ENCODE measurements at regions not wholly inside any gene's neighbourhood (a gene's known extent, or its start where the extent isn't known, plus 50 kb on each side); places are given as distances from the start of the nearest gene placed in this dataset.

GRCh38 chr15:47949815-47950214 lies 171.0 kb upstream of the SLC24A5 start:
- DNase-seq (ENCODE audit: low read depth), result no peak

- no peak for DNase-seq (ENCODE audit: low read depth)
These were observed 170.3 kb upstream of the SLC24A5 start for GRCh38 chr15:47950447-47950846.

GRCh38 chr15:47951781-47952180 lies 169.0 kb upstream of the SLC24A5 start:
- no peak for DNase-seq (ENCODE audit: low read depth)

GRCh38 chr15:47954196-47954595 lies 166.6 kb upstream of the SLC24A5 start:
- no peak for DNase-seq (ENCODE audit: low read depth)

GRCh38 chr15:47955021-47955420 lies 165.8 kb upstream of the SLC24A5 start:
- DNase-seq (ENCODE audit: low read depth), result no peak

GRCh38 chr15:47959617-47960413 lies 161.0 kb upstream of the SLC24A5 start:
- no peak for DNase-seq (ENCODE audit: low read depth)

- DNase-seq (ENCODE audit: low read depth), result peak; percentile 8
These were observed 159.2 kb upstream of the SLC24A5 start for GRCh38 chr15:47961401-47962090.

GRCh38 chr15:47963265-47963664 lies 157.5 kb upstream of the SLC24A5 start:
- no peak for DNase-seq (ENCODE audit: low read depth)

- DNase-seq (ENCODE audit: low read depth), result no peak
These were observed 156.6 kb upstream of the SLC24A5 start for GRCh38 chr15:47964229-47964628.

- DNase-seq (ENCODE audit: low read depth), result no peak
These were observed 155.5 kb upstream of the SLC24A5 start for GRCh38 chr15:47965297-47965696.

- no peak for DNase-seq (ENCODE audit: low read depth)
These were observed 152.2 kb upstream of the SLC24A5 start for GRCh38 chr15:47968593-47968992.

GRCh38 chr15:47971637-47972036 lies 149.2 kb upstream of the SLC24A5 start:
- no peak for DNase-seq (ENCODE audit: low read depth)

- no peak for DNase-seq (ENCODE audit: low read depth)
These were observed 148.1 kb upstream of the SLC24A5 start for GRCh38 chr15:47972738-47973137.

- DNase-seq (ENCODE audit: low read depth), result no peak
These were observed 146.1 kb upstream of the SLC24A5 start for GRCh38 chr15:47974724-47975123.

GRCh38 chr15:47975427-47975826 lies 145.4 kb upstream of the SLC24A5 start:
- no peak for DNase-seq (ENCODE audit: low read depth)

GRCh38 chr15:47983533-47983932 lies 137.3 kb upstream of the SLC24A5 start:
- DNase-seq (ENCODE audit: low read depth), result no peak

- no peak for DNase-seq (ENCODE audit: low read depth)
These were observed 135.2 kb upstream of the SLC24A5 start for GRCh38 chr15:47985568-47985967.

- no peak for DNase-seq (ENCODE audit: low read depth)
These were observed 133.3 kb upstream of the SLC24A5 start for GRCh38 chr15:47987461-47987860.

- DNase-seq (ENCODE audit: low read depth), result peak; percentile 53
These were observed 132.8 kb upstream of the SLC24A5 start for GRCh38 chr15:47987908-47988532.

GRCh38 chr15:47988564-47988963 lies 132.2 kb upstream of the SLC24A5 start:
- DNase-seq (ENCODE audit: low read depth), result no peak

- DNase-seq (ENCODE audit: low read depth), result no peak
These were observed 130.0 kb upstream of the SLC24A5 start for GRCh38 chr15:47990821-47991220.

GRCh38 chr15:47991357-47991756 lies 129.4 kb upstream of the SLC24A5 start:
- peak; percentile 51 for DNase-seq (ENCODE audit: low read depth)

GRCh38 chr15:47993051-47993450 lies 127.7 kb upstream of the SLC24A5 start:
- DNase-seq (ENCODE audit: low read depth), result no peak
